Right lobe of liver (tissue), 4 donors: ENCODE measurements at regions not wholly inside any gene's neighbourhood (a gene's known extent, or its start where the extent isn't known, plus 50 kb on each side); places are given as distances from the start of the nearest gene placed in this dataset.

ENCODE experiments used
- POLR2A ChIP-seq: fragments of 450-650 bp; IDR thresholded peaks from one replicate; pipeline ENCODE4 v1.6.1; 2017; ENCODE audit warnings: antibody characterized with exemption, mild to moderate bottlenecking
- TF ChIP-seq, protein P1 (sequence below), 4 donors: fragments of 200-600 bp in 3 of 4; fragments of 450-650 bp in 1 of 4; IDR thresholded peaks; one replicate each; pipeline versions ENCODE4 v1.5.1 to v1.8.0; 2016 to 2022; ENCODE audit warnings: antibody characterized with exemption in 4 of 4, mild to moderate bottlenecking in 2 of 4
- donor health status: DM: no; HTN: no; CAD: no.
- donor health status: DM: no; HTN: no; CAD: no.
- donor health status: DM: no; HTN: yes; CAD: no.

- TF ChIP-seq, protein P1, sequence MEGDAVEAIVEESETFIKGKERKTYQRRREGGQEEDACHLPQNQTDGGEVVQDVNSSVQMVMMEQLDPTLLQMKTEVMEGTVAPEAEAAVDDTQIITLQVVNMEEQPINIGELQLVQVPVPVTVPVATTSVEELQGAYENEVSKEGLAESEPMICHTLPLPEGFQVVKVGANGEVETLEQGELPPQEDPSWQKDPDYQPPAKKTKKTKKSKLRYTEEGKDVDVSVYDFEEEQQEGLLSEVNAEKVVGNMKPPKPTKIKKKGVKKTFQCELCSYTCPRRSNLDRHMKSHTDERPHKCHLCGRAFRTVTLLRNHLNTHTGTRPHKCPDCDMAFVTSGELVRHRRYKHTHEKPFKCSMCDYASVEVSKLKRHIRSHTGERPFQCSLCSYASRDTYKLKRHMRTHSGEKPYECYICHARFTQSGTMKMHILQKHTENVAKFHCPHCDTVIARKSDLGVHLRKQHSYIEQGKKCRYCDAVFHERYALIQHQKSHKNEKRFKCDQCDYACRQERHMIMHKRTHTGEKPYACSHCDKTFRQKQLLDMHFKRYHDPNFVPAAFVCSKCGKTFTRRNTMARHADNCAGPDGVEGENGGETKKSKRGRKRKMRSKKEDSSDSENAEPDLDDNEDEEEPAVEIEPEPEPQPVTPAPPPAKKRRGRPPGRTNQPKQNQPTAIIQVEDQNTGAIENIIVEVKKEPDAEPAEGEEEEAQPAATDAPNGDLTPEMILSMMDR (IDR thresholded peaks at IDR 0.05) = no peak
- TF ChIP-seq POLR2A = no peak
These were observed 199.1 kb downstream of the PTPRC start for GRCh38 chr1:198838022-198838342.
